Body of pancreas (tissue), 4 donors: ENCODE measurements at regions not wholly inside any gene's neighbourhood (a gene's known extent, or its start where the extent isn't known, plus 50 kb on each side); places are given as distances from the start of the nearest gene placed in this dataset.

ENCODE experiments used
- CTCF ChIP-seq, 7 experiments: fragments of 450-650 bp in 4 of 7; fragments of 200-600 bp in 3 of 7; sonication (generic) in 3 of 7; IDR thresholded peaks; one replicate each; pipeline ENCODE4 v1.5.1; 2016 to 2019; ENCODE audit warnings: antibody characterized with exemption in 7 of 7
- POLR2A ChIP-seq, 3 donors: fragments of 450-650 bp; IDR thresholded peaks; one replicate each; pipeline ENCODE4 v1.6.1; 2016; ENCODE audit warnings: antibody characterized with exemption in 3 of 3, mild to moderate bottlenecking in 2 of 3

GRCh38 chr4:37015391-37015790 lies 229.2 kb upstream of the NWD2 start:
- TF ChIP-seq CTCF (IDR thresholded peaks at IDR 0.05) (no peak), POLR2A (IDR thresholded peaks at IDR 0.05) (no peak)
